ENCODE measurements at regions not wholly inside any gene's neighbourhood (a gene's known extent, or its start where the extent isn't known, plus 50 kb on each side); places are given as distances from the start of the nearest gene placed in this dataset.

GRCh38 chrX:124231451-124231759 lies 101.1 kb upstream of the TEX13D start:
- no peak for DNase-seq
- H3K27me3 ChIP-seq: no peaks in the 10 kb centered on the region
- no peak overlapping the region for H3K4me3 ChIP-seq
- H3K4me1 ChIP-seq: peaks cover 0 to 4% (median 0%) of the 10 kb centered on the region in 4 donors
- no peak overlapping the region for H3K27ac ChIP-seq
- no peak for ATAC-seq (ENCODE audit: low FRiP score in 2 of 2)
- TF ChIP-seq POLR2AphosphoS5 (IDR thresholded peaks at IDR 0.05) (no peak), CTCF (IDR thresholded peaks at IDR 0.05) (no peak), EP300 (IDR thresholded peaks at IDR 0.05) (no peak), POLR2A (IDR thresholded peaks at IDR 0.05) (no peak)
- H3K9me3 ChIP-seq: no peaks in the 10 kb centered on the region
- WGBS, 2 donors: 65 to 100% methylated on average over 1 of the region's 1 CpG
- H3K36me3 ChIP-seq: no peaks in the 10 kb centered on the region

GRCh38 chrX:124232523-124233201 lies 99.8 kb upstream of the TEX13D start:
- WGBS, 2 donors: 32 to 46% methylated on average over 3 of the region's 3 CpGs
- DNase-seq: no peak
- TF ChIP-seq POLR2AphosphoS5 (IDR thresholded peaks at IDR 0.05) (no peak), CTCF (IDR thresholded peaks at IDR 0.05) (no peak), POLR2A (IDR thresholded peaks at IDR 0.05) (no peak), EP300 (IDR thresholded peaks at IDR 0.05) (no peak)
- Histone ChIP-seq H3K4me3 (no peak overlapping the region), H3K9me3 (no peaks in the 10 kb centered on the region), H3K27me3 (no peaks in the 10 kb centered on the region), H3K4me1 (no peaks in the 10 kb centered on the region), H3K27ac (no peak overlapping the region), H3K36me3 (no peaks in the 10 kb centered on the region)
- no peak for ATAC-seq (ENCODE audit: low FRiP score in 2 of 2)

- no peaks in the 10 kb centered on the region for H3K27me3 ChIP-seq
- H3K4me1 ChIP-seq: no peaks in the 10 kb centered on the region
- ATAC-seq (ENCODE audit: low FRiP score in 2 of 2) (no peak), DNase-seq (no peak)
- no peak overlapping the region for H3K27ac ChIP-seq
- TF ChIP-seq POLR2AphosphoS5 (IDR thresholded peaks at IDR 0.05) (no peak), EP300 (IDR thresholded peaks at IDR 0.05) (no peak)
- H3K9me3 ChIP-seq: no peaks in the 10 kb centered on the region
- H3K4me3 ChIP-seq: no peak overlapping the region
- H3K36me3 ChIP-seq: no peaks in the 10 kb centered on the region
- 76 to 100% methylated on average over 1 to 8 of the region's 8 CpGs for WGBS, 2 donors
Observed at GRCh38 chrX:124234348-124234747, 98.1 kb upstream of the TEX13D start.

GRCh38 chrX:124238268-124238667 lies 94.2 kb upstream of the TEX13D start:
- no peaks in the 10 kb centered on the region for H3K4me1 ChIP-seq
- H3K27ac ChIP-seq: no peak overlapping the region
- no peaks in the 10 kb centered on the region for H3K9me3 ChIP-seq
- H3K36me3 ChIP-seq: no peaks in the 10 kb centered on the region
- DNase-seq (no peak), ATAC-seq (ENCODE audit: low FRiP score in 2 of 2) (no peak)
- 46 to 77% methylated on average over 1 of the region's 1 CpG for whole genome bisulfite sequencing, 2 donors
- H3K4me3 ChIP-seq: no peak overlapping the region
- TF ChIP-seq CTCF (IDR thresholded peaks at IDR 0.05) (no peak), POLR2AphosphoS5 (IDR thresholded peaks at IDR 0.05) (no peak), POLR2A (IDR thresholded peaks at IDR 0.05) (no peak), EP300 (IDR thresholded peaks at IDR 0.05) (no peak)
- H3K27me3 ChIP-seq: no peaks in the 10 kb centered on the region

- Histone ChIP-seq H3K4me3 (no peak overlapping the region), H3K36me3 (no peaks in the 10 kb centered on the region), H3K9me3 (no peaks in the 10 kb centered on the region), H3K27me3 (no peaks in the 10 kb centered on the region), H3K4me1 (no peaks in the 10 kb centered on the region), H3K27ac (no peak overlapping the region)
- DNase-seq (no peak), ATAC-seq (ENCODE audit: low FRiP score in 2 of 2) (peak in 1 of 2 donors; percentile 59)
- 57 to 83% methylated on average over 2 of the region's 2 CpGs for WGBS, 2 donors
- TF ChIP-seq EP300 (IDR thresholded peaks at IDR 0.05) (no peak), POLR2A (IDR thresholded peaks at IDR 0.05) (no peak), CTCF (IDR thresholded peaks at IDR 0.05) (no peak), POLR2AphosphoS5 (IDR thresholded peaks at IDR 0.05) (no peak)
Observed at GRCh38 chrX:124239324-124239723, 93.1 kb upstream of the TEX13D start.
